ENCODE measurements at regions not wholly inside any gene's neighbourhood (a gene's known extent, or its start where the extent isn't known, plus 50 kb on each side); places are given as distances from the start of the nearest gene placed in this dataset.

DNA sequence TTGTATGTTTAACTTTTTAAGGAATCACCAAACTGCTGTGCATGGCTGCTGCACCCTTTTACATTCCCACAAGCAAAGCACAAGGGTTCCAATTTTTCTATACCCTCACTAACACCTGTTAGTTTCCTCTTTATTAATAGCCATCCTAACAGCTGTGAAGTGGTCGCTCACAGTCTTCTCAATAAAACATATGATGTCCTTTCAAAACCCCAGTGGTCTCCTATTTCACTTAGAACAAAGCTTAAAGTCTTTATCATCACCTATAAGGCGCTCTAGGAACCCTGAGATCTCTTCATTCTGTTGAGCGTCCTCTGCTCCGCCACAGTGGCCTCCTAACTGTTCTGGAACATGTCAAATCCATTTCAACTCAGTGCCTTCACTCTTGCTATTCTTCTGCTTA, 400.5 kb downstream of the KLF12 start:
- Histone ChIP-seq H3K4me1 (no peaks in the 10 kb centered on the region), H3K36me3 (ENCODE audit: insufficient read depth in 1 of 2, low read depth in 1 of 2) (no peaks in the 10 kb centered on the region), H3K4me3 (no peak overlapping the region), H3K27me3 (ENCODE audit: insufficient read depth in 3 of 3, low read length in 2 of 3) (no peaks in the 10 kb centered on the region), H3K27ac (no peak overlapping the region), H3K9me3 (no peaks in the 10 kb centered on the region)
- intact Hi-C loops (cut with DNase I), result no loop called here
- 87 to 94% (median 87%) methylated on average over 4 of the region's 4 CpGs for WGBS, 3 donors
- TF ChIP-seq, protein P1, sequence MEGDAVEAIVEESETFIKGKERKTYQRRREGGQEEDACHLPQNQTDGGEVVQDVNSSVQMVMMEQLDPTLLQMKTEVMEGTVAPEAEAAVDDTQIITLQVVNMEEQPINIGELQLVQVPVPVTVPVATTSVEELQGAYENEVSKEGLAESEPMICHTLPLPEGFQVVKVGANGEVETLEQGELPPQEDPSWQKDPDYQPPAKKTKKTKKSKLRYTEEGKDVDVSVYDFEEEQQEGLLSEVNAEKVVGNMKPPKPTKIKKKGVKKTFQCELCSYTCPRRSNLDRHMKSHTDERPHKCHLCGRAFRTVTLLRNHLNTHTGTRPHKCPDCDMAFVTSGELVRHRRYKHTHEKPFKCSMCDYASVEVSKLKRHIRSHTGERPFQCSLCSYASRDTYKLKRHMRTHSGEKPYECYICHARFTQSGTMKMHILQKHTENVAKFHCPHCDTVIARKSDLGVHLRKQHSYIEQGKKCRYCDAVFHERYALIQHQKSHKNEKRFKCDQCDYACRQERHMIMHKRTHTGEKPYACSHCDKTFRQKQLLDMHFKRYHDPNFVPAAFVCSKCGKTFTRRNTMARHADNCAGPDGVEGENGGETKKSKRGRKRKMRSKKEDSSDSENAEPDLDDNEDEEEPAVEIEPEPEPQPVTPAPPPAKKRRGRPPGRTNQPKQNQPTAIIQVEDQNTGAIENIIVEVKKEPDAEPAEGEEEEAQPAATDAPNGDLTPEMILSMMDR (IDR thresholded peaks at IDR 0.05), result no peak
- DNase-seq (no peak), ATAC-seq (no peak)

DNA sequence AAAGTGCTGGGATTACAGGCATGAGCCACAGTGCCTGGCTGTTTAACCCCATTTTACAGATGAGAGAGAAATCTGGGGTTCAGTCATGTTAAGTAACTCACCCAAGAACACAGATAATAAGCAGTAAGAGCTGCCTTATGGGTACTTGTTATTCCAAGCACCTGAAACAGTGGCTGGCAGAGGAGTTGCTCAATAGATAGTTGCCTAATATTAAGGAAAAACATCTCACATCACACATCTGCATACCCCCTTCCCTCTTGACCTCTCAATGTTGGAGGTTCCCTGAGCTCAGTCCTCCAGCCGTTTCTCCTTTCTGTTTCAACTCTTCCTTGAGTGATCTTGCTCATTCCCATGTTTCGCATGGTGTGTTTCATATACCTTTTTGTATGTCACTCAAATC, 401.9 kb downstream of the KLF12 start:
- TF ChIP-seq, protein P1 (IDR thresholded peaks at IDR 0.05), result no peak
- Histone ChIP-seq H3K36me3 (ENCODE audit: insufficient read depth in 1 of 2, low read depth in 1 of 2) (no peaks in the 10 kb centered on the region), H3K4me3 (no peak overlapping the region), H3K27ac (no peak overlapping the region), H3K27me3 (ENCODE audit: insufficient read depth in 3 of 3, low read length in 2 of 3) (no peaks in the 10 kb centered on the region), H3K4me1 (no peaks in the 10 kb centered on the region), H3K9me3 (no peaks in the 10 kb centered on the region)
- WGBS, 3 donors, result 93 to 98% (median 96%) methylated on average over 2 of the region's 2 CpGs
- intact Hi-C loops (cut with DNase I), result no loop called here
- ATAC-seq (no peak), DNase-seq (no peak)

DNA sequence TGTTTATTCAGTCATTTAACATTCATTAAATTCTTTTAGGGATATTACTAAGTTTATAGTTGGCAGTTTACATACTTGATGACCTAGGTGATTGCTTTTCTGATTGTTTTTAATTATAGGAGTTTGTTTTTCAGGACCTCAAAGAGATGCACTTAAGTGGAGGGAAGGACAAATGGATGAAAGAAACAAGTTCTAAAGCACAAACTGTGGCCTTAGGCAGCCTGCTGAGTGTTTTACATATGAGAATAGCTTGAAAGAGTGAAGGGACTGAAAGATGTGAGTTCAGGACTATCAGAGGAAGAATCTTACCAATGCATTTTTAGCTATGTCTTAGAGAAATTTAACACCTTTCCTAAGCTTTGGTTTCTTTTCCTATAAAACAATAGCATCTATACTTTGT, 402.6 kb downstream of the KLF12 start:
- TF ChIP-seq, protein P1 (IDR thresholded peaks at IDR 0.05), result no peak
- intact Hi-C loops (cut with DNase I), result no loop called here
- DNase-seq (no peak), ATAC-seq (no peak)
- Histone ChIP-seq H3K9me3 (no peaks in the 10 kb centered on the region), H3K4me3 (no peak overlapping the region), H3K36me3 (ENCODE audit: insufficient read depth in 1 of 2, low read depth in 1 of 2) (no peaks in the 10 kb centered on the region), H3K4me1 (no peaks in the 10 kb centered on the region), H3K27ac (no peak overlapping the region), H3K27me3 (ENCODE audit: insufficient read depth in 3 of 3, low read length in 2 of 3) (no peaks in the 10 kb centered on the region)

DNA sequence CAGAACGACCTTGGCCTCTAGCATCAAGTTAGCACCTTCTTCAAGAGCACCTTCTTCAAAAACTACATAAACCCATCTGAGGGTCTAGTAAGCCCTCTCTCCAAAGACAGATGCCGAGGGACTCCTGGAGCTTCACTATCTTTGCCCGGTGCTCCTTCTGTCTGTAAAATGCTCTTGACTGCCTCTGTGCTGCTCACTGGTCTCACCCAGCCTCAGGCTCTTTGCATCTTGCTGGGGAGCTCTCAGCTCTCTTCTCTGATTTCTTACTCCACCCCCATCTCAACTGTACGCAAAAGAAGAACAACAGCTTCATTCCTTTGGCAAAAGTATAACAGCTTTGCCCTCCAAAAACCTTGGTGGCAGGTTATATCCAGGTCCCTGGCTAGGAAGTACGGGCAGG, 404.2 kb downstream of the KLF12 start:
- TF ChIP-seq, protein P1 (IDR thresholded peaks at IDR 0.05), result no peak
- DNase-seq, result no peak
- no peaks in the 10 kb centered on the region for H3K4me1 ChIP-seq
- no peak overlapping the region for H3K27ac ChIP-seq
- WGBS, 3 donors, result 89 to 95% (median 91%) methylated on average over 5 of the region's 5 CpGs
- H3K36me3 ChIP-seq (ENCODE audit: insufficient read depth in 1 of 2, low read depth in 1 of 2), result no peaks in the 10 kb centered on the region
- H3K9me3 ChIP-seq, result no peaks in the 10 kb centered on the region
- no peak for ATAC-seq
- no peak overlapping the region for H3K4me3 ChIP-seq
- no peaks in the 10 kb centered on the region for H3K27me3 ChIP-seq (ENCODE audit: insufficient read depth in 3 of 3, low read length in 2 of 3)
- intact Hi-C loops (cut with DNase I), result no loop called here

DNA sequence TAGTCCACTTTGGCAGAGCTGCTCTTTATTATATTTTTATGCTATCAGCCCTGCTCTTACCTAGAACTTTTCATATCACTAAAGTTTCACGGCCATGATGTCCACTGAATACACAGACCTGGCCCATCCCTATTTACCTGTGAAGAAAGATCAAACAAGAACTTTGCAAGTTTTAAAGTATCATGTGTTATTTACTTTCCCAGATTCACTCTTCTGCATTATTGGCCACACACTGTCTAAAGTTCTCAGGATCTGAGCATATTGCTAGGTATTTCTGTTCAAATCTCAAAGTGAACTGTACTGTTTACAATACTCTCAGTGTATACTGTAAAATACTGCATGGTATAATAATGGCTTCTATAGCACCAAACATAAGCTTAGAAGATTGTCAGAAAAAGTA, 405.2 kb downstream of the KLF12 start:
- TF ChIP-seq, protein P1 (IDR thresholded peaks at IDR 0.05), result no peak
- intact Hi-C loops (cut with DNase I), result no loop called here
- ATAC-seq (no peak), DNase-seq (no peak)
- Histone ChIP-seq H3K4me3 (no peak overlapping the region), H3K27ac (no peak overlapping the region), H3K4me1 (no peaks in the 10 kb centered on the region), H3K9me3 (no peaks in the 10 kb centered on the region), H3K27me3 (ENCODE audit: insufficient read depth in 3 of 3, low read length in 2 of 3) (no peaks in the 10 kb centered on the region), H3K36me3 (ENCODE audit: insufficient read depth in 1 of 2, low read depth in 1 of 2) (no peaks in the 10 kb centered on the region)
- WGBS, 3 donors, result 97 to 100% (median 100%) methylated on average over 1 of the region's 1 CpG
